SK-N-MC (cell line): ENCODE measurements at regions not wholly inside any gene's neighbourhood (a gene's known extent, or its start where the extent isn't known, plus 50 kb on each side); places are given as distances from the start of the nearest gene placed in this dataset.
"Not testable (repeated sequence)": the region's sequence is repeated elsewhere in the genome, so short reads cannot be mapped to it uniquely, and the experiment has no call there.

Experiments used
- EZH2 ChIP-seq: fragments of 200-600 bp; sonication (generic); IDR thresholded peaks from one replicate; pipeline ENCODE4 v1.6.1; 2017; ENCODE audit warnings: antibody characterized with exemption
- POLR2AphosphoS5 ChIP-seq: IDR thresholded peaks from 2 replicates; pipeline ENCODE4 v1.6.1; 2012; ENCODE audit warnings: mild to moderate bottlenecking, low read depth, low read length, borderline replicate concordance

DNA sequence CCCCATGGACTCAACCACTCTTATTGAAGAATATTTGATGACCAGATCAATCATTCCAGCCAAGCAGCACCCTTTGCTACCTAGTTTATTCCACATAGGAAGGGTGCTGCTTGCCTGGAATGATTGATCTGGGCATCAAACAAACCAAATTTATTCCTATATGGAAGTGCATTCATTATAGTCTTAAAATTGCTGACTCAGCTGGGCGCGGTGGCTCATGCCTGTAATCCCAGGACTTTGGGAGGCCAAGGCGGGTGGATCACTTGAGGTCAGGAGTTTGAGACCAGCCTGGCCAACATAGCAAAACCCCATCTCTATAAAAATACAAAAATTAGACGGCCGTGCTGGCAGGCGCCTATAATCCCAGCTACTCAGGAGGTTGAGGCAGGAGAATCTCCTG, 489.6 kb upstream of the API5 start:
- not testable (repeated sequence) for TF ChIP-seq POLR2AphosphoS5, EZH2
